Glomerular endothelial cell (primary cell): ENCODE measurements at regions not wholly inside any gene's neighbourhood (a gene's known extent, or its start where the extent isn't known, plus 50 kb on each side); places are given as distances from the start of the nearest gene placed in this dataset.

Experiments used
- DNase-seq: peaks from one replicate; pipeline ENCODE4 v3.0.0-alpha.2; 2011; ENCODE audit warnings: low read depth, low spot score; ENCODE audit errors: extremely low read depth

DNA sequence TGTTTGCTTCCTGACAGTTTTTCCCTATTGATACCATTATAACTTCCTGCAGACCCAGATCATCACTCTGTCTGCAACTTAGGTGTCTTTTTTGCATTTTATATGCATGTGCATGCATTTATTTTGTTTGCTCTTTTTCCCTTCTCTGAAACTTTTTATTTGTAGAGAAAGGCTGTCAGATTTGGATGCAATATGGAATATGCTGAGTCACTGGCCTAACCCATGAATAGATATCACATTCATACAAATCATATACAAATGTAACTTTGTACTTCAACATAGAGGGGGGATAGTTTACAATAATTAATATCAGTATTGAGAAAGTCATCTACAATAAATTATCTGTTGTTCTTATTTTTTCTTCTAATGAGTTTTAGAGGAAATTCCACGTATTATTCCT, 1465.0 kb downstream of the EFNB2 start:
- no peak for DNase-seq

DNA sequence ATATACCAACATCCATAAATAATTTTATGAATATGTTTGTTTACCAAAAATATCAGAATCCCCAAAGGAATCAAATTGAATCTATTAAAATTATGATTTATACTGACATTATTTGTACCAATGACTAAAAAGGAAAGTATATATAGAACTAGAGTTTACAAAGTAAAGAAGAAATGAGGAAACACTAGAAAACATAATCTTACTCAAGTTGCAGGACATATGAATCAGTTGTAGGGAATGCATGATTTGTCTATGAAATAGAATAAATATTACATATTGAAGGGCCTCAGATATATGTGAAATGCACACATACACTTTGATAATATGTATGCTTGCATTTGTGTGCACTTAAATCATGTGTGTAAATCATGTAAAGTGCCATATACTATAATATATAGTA, 1466.4 kb downstream of the EFNB2 start:
- DNase-seq = no peak

DNA sequence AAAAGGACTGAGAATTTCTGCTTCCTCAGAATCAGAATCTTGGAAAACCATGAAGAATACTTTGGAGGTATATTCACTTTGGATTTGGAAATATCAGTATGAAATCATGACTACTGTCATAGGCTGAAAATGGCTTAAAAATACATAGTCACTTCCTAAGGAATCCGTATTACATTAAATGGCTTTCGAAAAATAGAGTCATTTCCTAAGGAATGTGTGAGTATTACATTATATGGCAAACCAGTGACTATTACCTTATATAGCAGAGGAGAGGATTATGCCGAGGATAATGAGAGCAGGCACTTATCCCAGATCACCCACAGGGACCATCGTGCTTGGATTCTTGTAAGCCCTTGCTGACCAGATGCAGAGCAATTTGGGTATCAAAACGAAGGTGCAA, 1471.8 kb downstream of the EFNB2 start:
- peak; percentile 14 for DNase-seq

DNA sequence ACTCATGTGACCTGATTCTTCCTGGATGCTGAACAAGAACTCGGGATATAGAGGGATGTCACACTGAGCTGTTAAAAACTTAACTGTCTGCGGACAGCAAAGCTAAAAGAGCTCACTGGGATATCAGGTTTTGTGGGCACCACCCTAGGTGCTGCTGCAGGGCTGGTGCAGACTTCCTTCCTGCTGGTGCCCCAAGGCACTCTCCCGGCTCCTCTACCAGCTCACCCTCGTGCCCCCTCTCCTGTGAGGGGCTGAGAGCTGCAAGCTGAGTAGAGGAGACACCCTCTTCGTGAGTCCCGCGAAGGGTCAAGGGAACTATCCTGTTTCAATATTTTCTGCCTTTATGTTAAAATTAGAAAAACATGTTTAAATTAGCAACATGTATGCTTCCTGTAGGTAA, 1475.7 kb downstream of the EFNB2 start:
- no peak for DNase-seq

DNA sequence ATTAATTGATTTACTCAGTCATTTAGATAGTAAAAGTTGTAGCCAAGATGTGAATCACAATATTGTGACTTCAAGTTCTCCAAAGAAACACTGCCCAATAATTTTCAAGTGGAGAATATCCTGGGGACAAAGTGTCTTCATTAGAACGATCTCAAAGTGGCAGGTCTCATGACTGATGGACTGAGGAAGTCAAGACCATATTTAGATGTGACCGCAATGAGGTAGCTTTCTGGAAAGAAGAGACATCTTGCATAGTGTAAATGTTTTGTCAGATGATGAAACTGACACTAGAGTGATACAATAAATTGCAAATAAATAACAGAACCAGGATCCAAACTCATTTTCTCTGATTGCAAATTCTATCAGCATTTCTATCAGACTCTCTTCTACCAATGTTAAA, 1476.9 kb downstream of the EFNB2 start:
- no peak for DNase-seq

DNA sequence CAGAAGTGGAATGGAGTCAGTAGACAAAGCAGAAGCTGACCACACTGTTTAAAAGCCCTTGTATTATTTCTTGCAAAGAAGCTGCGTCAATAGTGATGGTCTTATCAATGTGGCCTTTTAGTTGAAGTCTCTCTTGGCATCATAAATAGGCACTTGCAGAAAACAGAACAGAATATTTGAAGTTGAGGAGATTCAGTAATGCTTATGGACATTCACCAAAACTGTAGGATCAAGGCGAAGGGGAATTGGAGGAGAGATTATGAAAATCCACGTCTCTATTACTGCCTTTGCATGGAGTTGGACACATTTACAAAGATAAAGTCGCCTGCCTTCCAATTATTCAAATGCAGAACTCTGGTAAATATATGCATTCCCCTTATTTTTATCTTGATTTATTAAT, 1482.8 kb downstream of the EFNB2 start:
- DNase-seq = no peak

DNA sequence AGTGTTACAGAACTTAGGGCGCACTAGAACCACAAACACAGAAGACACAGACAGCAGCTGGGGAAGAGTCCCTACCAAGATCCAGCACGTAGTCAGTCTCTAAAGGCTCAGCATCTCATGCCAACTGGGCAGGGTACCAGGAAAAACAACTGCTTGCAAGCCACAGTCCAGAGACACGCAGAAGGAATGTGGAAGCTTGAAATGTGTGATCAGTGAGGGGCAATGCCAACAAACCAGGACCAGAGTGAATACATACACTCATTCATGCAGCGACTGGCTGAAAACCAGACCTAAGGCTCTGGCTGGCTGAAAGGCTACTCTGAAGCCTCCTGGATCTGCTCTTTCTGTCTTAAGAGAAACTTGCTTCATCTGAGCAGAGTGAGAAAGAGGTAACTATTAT, 1484.8 kb downstream of the EFNB2 start:
- DNase-seq = no peak

DNA sequence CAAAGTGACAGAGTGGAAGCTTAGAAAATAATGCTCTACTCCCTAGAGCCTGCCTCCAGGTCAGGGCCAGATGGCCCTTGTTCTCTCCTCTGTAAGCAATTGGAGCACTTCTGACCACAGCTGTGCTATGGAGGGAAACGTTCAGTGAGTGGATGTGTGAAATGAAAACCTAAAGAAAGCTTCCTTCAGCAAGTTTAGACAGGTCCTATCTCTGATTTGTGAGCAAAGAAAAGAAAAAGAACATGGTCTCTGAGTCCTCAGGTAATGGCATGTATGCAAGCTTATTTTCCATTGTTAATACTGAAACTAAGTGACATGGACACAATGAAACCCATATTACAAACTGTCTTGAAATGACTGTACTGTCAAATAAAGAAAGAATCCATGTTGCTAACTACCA, 1486.8 kb downstream of the EFNB2 start:
- no peak for DNase-seq

DNA sequence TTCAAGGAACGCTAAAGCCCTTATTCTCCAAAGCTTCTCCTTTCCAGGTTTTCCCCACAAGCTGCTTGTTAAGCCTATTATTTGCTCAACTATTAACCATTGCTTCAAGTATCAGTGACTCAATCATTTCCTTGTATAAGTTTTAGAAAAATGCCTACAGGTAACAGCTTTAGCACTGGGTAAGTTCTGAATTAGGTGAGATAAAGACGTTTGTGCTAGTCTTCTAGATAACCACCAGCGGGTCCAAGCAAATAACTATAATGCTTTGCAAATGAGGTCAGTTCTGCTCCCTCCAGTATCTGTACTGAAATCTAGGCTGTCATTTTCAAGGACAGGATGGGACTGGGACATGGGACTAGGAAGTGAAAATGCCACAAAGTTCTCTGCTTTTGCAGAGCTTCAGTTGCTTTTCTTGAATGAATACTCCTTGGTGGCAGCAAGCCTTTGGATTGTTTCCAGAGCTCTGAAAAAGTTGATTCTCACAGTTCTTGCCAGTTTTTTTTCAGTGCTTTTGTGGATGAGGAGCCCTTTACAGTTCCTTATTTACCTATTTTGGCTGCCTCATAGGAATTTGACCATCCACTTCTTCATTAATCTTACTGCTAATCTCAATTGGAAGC, 1487.7 kb downstream of the EFNB2 start:
- no peak for DNase-seq

DNA sequence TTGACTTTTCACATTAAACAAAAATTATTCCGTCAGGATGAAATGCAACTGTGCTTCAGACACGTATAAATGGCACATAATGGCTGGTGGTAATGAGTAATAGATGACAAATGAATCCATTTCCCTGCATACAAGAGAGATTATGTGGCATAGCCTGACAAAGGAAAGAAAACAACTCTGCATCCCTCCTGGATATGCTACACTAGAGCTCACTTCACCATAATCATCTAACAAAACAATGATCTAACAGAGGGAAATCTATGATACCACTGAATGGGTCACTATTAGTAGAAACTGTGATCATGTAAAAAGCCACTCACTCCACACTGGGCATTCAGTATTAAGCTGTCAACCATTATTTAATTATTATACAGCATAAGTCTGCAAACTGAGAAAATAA, 1498.4 kb downstream of the EFNB2 start:
- DNase-seq = no peak

DNA sequence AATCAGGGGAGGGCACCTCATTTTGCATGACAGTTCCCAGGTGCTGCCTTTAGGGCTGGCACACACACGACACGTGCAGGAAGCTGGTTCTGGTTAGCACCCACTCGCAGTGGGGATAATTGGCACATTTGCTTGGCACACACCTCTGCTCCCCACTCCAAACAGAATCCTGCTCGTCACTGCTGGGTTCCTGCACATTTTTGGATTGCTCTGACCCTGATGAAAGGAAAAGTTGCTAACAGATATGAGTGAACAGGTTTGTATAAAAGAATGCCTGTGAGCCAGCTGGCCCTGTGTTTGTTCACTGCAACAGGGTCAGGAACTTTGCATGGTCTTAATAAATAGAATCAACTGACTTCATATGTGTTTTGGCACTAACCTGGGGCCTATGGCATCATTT, 1500.4 kb downstream of the EFNB2 start:
- no peak for DNase-seq

DNA sequence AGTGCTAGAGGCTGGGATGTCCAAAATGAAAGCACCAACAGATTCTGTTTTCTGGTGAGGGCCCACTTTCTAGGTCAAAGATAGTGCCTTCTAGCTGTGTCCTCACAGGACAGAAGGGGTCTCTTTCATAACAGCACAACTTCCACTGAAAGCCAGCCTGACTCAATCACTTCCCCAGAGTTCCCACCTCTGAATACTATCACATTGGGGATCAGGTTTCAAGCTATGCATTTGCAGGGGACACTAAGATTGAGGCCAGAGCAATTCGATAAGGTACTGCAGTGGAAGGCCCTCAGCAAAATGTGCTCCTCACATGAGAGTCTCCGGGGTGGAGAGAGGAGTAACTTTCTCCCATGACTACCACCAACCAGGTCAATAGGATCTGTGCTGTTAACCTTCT, 1501.5 kb downstream of the EFNB2 start:
- DNase-seq = no peak

DNA sequence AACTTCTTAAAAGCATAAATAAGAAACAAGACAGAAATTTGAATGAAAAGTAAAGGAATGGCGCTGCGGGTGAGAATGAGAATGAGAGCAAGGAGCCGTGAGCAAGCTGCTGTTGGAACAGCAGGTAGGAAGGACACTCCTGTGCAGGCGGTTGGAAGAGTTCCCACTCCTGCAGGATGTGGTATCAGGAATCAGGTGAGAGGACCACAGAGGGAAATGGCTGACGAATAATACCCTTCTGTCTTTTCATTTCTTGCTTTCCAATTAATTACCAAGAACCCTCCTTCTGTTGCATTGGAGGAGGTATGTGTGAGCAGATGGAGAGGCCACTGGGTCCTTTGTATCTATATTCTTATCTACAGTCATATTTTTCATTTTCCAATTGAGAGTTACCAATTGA, 1504.2 kb downstream of the EFNB2 start:
- DNase-seq = no peak

DNA sequence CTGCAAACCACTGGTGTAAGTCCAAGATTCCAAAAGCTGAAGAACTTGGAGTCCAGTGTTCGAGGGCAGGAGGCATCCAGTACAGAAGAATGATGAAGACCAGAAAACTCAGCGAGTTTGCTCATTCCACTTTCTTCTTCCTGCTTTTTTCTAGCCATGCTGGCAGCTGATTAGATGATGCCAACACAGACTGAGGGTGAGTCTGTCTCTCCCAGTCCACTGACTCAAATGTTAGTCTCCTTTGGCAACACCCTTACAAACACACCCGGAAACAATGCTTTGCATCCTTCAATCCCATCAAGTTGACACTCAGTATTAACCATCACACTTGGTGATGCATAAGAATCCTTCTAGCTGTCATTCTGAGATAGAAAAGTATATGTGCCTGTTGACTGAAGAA, 1504.6 kb downstream of the EFNB2 start:
- DNase-seq = no peak

DNA sequence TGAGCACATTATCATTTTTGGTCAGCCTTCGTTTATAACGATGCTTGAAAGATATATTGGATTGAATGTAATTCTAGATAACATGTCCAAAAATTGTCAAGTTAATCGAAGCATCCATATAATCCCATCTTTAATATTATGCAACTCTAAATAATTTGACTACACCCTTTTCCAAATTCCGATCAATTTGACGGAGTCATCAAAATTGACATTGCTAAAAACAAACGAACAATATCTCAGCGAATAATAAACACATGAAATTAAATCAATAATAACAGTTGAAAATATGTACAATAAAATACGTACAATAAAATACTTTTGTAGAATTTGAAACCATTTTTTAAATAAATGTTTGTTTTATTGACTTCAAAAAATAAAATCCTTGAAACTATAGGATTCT, 1516.4 kb downstream of the EFNB2 start:
- no peak for DNase-seq

DNA sequence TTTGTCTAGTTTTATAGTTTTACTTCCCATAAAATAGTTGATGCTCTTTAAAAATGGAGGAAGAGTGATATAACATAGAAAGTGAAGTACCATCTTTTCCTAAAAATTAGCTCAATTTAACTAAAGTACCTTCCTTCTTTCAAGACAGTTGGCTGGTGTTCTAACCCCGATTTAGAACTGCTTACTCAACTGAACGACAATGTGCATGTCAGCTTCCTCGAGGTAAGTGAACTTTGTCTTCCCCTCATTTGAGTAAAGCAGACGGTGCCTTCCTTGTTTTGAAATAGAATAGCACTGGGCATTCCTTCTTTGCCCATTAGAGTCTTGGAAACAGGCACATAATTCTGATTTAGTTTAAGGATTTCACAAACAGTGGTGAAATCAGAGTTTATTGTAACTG, 1519.2 kb downstream of the EFNB2 start:
- no peak for DNase-seq

DNA sequence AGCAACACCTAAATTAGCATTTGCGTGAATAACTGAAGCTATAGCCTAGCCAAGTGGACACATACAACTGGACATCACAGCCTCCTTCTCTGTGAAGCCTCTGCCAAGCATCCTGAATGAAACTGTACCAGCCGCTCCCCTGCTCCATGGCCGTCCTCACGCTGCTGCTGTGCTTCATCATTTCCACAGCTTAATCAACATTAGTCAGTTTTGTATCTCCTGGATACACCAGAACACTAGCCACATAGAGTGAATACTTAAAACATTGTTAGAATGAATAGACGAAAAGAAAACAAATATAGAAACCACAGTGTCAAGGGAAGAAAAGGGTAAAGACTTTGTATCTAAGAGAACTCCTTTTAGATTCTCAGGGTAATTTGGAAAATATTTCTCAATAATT, 1526.9 kb downstream of the EFNB2 start:
- DNase-seq = no peak

DNA sequence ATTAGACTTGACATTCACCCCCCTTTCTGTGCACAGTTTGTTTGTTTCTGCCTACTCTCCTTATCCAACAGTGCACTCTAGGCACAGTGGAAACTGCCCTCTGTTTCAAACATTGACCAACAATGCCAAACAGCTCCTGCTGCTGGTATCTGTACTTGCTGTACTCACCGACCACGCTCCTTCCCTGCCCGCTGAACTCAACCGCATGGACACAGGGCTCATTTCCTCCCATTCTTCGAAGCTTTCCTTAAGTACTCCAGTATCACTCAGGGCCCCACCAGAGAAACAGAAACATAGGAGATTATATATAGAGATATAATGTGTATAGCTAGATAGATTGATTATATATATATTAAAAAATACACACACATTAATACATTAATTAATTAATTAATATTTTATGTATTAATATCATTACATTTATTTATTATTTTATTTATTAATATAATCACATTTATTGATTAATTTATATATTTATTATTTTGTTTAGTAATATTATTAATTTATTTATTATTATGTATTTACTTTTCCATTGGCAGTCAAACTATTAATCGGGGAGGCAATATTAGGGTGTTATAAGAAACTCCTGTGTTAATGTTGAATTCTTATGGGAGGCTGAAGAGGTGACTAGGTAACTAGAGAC, 1528.2 kb downstream of the EFNB2 start:
- peak; percentile 76 for DNase-seq

DNA sequence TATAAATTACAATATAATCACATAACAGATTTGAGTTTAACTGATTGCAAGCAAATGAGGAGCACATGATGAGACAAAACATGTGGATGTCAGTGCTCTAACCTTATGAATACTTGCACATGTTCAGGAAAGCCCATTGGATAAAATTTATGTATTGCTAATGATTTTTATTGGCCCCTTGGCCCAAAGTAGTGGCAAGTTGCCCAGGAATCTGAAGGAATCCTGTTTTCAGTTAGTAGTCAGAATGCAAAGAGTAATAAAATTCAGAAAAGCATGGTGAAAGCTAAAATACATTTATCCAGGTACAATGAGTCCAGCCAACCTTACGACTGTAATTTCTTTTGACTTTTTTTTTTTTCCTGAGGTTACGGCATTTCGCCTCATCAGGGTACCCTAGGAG, 1539.4 kb downstream of the EFNB2 start:
- DNase-seq = no peak

DNA sequence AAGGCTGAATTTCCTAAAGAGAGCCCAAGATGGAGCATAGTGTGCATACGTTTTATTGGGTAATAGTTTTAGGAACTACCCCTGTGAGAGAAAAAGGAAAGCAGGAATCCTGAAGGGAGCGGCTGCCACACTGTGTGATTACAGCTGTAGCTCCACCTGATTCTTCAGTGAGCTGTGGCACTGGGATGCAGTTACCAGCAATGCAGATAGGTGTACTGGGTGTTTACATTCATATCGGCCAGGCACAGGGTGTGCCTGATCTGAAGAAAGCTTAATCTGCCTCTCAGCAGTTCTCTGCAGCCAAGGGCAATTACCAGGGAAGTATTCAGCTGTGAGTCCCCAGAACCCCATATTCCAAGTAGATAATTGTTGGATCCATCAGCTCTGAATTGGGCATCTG, 1541.8 kb downstream of the EFNB2 start:
- no peak for DNase-seq

DNA sequence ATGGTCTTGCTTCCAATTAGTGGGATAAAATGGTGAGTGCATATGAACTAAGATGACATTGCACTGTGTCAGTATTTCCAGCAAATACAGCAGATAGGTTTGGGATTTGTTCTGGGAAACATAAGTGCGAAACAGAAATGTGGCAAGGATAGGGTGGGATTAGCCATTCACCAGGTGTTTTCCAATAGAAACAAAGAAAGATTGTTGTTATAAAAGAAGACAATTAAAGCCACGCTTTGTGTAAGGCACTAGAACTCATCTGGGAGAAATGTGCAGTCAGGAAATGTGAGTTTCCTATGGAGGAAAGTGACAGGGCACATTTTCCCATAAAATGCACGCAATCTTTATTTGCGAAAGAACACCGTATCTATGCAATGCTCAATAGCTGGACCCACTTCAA, 1547.8 kb downstream of the EFNB2 start:
- peak; percentile 42 for DNase-seq

DNA sequence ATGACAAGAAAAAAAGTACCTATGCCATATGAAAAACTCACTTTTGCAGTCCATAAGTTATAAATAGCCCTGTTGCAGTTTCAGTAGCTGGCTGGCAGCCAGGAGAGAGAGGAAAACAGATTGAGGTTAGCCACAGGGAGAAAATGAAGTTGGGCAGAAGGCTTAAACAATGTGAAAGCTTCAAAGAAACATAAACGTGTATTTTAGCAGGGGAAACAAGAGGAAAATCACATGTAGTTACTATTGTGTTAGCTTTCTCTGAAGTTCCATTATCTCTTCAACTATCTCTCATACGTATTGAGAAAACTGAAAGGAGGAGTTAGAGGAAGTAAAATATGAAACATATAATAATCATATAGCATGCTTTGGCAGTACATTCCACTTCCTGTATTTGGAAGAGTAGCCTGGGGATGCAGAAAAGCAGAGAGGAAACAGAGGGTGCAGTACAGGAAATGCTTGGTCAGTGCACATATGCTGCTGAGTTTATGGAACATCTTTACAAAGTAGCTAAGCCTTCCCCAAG, 1551.1 kb downstream of the EFNB2 start:
- DNase-seq = peak; percentile 52

DNA sequence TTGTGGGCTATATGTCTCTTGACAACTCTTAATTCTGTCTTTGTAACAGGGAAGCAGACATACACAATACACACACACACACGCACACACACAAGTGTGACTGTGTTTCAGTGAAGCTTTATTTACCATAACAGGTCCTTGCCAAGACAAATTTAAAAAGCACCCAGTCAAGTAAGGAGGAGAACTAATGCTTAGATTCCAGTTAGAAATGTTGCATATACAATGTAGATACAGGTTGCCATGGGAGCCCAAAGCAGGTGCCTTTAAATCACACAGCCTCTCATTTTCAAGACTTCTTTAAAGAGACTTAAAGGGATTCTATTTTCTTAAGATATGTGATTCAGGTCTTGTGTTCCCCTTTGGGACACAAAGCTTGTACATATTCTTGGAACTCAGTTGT, 1551.9 kb downstream of the EFNB2 start:
- no peak for DNase-seq
